ENCODE measurements at regions not wholly inside any gene's neighbourhood (a gene's known extent, or its start where the extent isn't known, plus 50 kb on each side); places are given as distances from the start of the nearest gene placed in this dataset.

DNA sequence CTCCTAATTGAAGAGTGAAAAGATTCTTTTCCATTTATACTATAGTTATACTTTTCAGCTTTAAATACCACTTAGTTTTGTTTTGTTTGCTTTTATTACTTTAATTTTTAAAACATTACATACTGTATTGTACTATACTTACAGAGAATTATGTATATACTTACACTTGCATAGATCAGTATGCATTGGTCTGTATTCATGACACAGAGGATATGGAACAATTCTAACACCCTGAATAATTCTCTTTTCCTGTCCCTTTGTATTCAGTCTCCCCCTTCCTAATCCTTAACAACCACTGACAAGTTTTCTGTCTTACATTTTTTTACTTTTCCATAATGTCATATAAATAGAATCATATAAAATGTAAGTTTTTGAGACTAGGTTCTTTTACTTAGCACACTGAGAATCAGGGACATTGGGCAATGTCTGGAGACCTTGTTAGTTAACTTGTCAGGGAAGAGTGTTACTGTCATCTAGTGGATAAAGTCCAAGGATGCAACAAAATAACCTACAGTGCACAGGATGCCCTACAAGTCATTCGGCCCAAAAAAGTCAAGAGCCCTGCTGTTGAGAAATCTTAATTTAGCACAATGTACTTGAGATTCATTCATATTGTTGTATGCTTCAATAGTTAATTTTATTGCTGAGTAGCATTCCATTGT is 95.7 kb upstream of the MCTP2 start:
- Histone ChIP-seq H3K4me1 (no peaks in the 10 kb centered on the region), H3K27ac (no peak overlapping the region), H3K4me3 (no peak overlapping the region), H3K9ac (ENCODE audit: low read depth in 2 of 2, low read length in 2 of 2) (no peak overlapping the region), H3K27me3 (no peaks in the 10 kb centered on the region), H3K9me3 (no peaks in the 10 kb centered on the region), H3K36me3 (no peaks in the 10 kb centered on the region)
- no peak for DNase-seq
- TF ChIP-seq, protein P1, sequence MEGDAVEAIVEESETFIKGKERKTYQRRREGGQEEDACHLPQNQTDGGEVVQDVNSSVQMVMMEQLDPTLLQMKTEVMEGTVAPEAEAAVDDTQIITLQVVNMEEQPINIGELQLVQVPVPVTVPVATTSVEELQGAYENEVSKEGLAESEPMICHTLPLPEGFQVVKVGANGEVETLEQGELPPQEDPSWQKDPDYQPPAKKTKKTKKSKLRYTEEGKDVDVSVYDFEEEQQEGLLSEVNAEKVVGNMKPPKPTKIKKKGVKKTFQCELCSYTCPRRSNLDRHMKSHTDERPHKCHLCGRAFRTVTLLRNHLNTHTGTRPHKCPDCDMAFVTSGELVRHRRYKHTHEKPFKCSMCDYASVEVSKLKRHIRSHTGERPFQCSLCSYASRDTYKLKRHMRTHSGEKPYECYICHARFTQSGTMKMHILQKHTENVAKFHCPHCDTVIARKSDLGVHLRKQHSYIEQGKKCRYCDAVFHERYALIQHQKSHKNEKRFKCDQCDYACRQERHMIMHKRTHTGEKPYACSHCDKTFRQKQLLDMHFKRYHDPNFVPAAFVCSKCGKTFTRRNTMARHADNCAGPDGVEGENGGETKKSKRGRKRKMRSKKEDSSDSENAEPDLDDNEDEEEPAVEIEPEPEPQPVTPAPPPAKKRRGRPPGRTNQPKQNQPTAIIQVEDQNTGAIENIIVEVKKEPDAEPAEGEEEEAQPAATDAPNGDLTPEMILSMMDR (IDR thresholded peaks at IDR 0.05), result no peak
- intact Hi-C loops (cut with DNase I), result no loop called here

DNA sequence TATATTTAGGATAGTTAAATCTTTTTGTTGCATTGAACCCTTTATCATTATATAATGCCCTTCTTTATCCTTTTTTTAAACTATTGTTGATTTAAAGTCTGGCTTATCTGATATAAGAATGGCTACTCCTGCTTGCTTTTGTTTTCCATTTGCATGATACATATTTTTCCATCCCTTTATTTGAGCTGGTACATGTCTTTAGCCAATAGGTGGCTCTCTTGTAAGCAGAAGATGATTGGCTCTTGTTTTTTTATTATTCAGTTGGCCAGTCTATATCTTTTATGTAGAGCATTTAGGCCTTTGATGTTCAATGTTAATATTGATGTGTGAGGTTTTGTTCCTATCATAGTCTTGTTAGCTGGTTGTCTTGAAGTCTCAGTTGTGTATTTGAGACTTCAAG is 99.5 kb upstream of the MCTP2 start:
- no peak overlapping the region for H3K9ac ChIP-seq (ENCODE audit: low read depth in 2 of 2, low read length in 2 of 2)
- no peaks in the 10 kb centered on the region for H3K27me3 ChIP-seq
- no peaks in the 10 kb centered on the region for H3K4me1 ChIP-seq
- no peak overlapping the region for H3K4me3 ChIP-seq
- TF ChIP-seq, protein P1 (IDR thresholded peaks at IDR 0.05), result no peak
- no peak overlapping the region for H3K27ac ChIP-seq
- no peaks in the 10 kb centered on the region for H3K9me3 ChIP-seq
- H3K36me3 ChIP-seq, result no peaks in the 10 kb centered on the region
- no peak for DNase-seq
- intact Hi-C loops (cut with DNase I), result no loop called here

DNA sequence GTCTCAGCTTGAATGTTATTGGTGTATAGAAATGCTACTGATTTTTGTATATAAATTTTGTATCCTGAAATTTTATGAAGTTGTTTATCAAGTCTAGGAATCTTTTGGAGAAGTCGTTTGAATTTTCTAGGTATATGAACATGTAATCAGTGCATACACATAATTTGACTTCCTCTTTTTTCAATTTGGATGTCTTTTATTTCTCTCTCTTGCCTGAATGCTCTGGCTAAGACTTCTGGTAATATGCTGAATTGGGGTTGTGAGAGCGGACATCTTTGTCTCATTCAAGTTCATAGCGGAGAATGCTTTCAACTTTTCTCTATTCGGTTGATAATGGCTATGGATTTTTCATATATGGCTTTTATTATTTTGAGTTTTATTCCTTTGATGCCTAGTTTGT is 100.9 kb upstream of the MCTP2 start:
- H3K36me3 ChIP-seq, result no peaks in the 10 kb centered on the region
- H3K4me1 ChIP-seq, result no peaks in the 10 kb centered on the region
- H3K9ac ChIP-seq (ENCODE audit: low read depth in 2 of 2, low read length in 2 of 2), result no peak overlapping the region
- DNase-seq, result no peak
- intact Hi-C loops (cut with DNase I), result no loop called here
- no peaks in the 10 kb centered on the region for H3K9me3 ChIP-seq
- H3K27ac ChIP-seq, result no peak overlapping the region
- H3K4me3 ChIP-seq, result no peak overlapping the region
- TF ChIP-seq, protein P1 (IDR thresholded peaks at IDR 0.05), result no peak
- H3K27me3 ChIP-seq, result no peaks in the 10 kb centered on the region

DNA sequence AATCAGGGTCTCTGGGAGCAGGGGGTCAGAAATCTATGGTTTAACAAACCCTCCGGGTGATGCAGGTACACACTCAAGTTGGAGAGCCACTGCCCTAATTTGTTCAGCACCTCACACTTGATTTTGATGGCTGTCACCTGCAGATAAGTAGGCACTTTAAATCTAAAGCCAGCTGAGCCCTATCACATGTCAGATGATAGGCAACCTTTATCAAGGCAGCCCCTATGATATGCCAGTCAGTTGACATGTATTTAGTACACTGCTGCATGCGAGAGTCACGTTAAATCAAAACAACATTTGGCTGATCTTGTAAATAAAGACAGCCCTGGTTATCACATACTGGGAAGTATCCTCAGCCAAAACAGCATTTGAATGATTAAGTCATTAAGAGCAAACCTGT is 104.4 kb upstream of the MCTP2 start:
- Histone ChIP-seq H3K9me3 (no peaks in the 10 kb centered on the region), H3K9ac (ENCODE audit: low read depth in 2 of 2, low read length in 2 of 2) (no peak overlapping the region), H3K27ac (no peak overlapping the region), H3K27me3 (no peaks in the 10 kb centered on the region), H3K36me3 (no peaks in the 10 kb centered on the region), H3K4me3 (no peak overlapping the region), H3K4me1 (no peaks in the 10 kb centered on the region)
- TF ChIP-seq, protein P1 (IDR thresholded peaks at IDR 0.05), result no peak
- no peak for DNase-seq
- intact Hi-C loops (cut with DNase I), result no loop called here

DNA sequence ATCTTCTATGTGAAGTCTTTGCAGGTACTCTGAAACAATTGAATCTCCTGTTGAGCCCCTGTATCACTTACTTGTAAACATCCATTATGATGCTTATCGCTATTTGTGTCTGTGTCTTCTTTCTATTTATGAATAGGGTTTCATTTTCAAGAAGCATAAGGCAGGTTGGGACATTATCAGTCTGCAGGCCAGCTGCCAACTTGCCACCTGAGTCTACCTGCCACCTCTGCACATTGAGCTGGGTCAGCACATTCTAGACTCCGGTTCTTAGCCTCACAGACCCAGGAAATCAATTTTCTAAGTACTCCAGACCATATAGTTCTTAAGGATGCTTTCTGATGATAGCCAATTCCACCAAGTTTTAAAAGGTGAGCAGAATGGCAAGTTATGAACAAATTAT is 105.7 kb upstream of the MCTP2 start:
- intact Hi-C loops (cut with DNase I), result no loop called here
- Histone ChIP-seq H3K27ac (no peak overlapping the region), H3K4me3 (no peak overlapping the region), H3K4me1 (no peaks in the 10 kb centered on the region), H3K36me3 (no peaks in the 10 kb centered on the region), H3K27me3 (no peaks in the 10 kb centered on the region), H3K9ac (ENCODE audit: low read depth in 2 of 2, low read length in 2 of 2) (no peak overlapping the region), H3K9me3 (no peaks in the 10 kb centered on the region)
- TF ChIP-seq, protein P1 (IDR thresholded peaks at IDR 0.05), result no peak
- DNase-seq, result no peak
